ENCODE measurements at regions not wholly inside any gene's neighbourhood (a gene's known extent, or its start where the extent isn't known, plus 50 kb on each side); places are given as distances from the start of the nearest gene placed in this dataset.

DNA sequence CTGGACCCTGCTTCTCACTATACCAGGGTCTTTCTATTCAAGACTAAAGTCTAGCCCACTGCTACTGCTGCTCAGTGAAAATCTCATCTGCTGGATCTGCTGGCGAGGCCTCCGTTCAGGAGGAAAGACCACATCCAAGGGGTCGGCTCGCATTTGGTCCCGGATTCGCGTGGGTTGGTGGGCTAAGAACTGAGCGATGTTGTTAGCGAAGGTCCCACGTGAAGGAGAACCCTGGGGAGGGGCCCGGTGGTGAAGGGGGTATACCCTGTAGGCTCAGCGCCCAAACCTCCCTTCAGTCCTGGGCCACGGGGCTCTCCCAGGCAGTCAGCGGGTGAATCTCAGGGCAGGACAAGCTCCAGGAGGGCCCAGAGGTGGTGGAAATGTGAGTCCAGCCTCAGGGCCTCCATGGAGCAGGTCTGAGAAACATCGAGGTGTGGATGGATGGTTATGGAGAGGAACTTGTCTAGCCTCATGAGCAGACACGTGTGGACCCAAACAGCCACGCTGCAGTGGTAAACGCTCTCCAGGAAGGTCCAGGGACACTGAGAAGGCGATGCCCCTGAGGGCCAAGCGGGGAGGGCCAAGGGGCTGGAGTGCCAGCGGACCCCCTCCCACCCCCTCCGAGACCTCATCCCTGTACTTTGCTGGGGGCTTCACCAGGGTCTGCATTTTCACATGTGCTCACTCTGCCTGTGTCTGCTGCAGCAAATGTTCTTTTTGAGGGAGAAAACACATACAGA lies 152.3 kb downstream of the CTTN start:
- no peak for DNase-seq (ENCODE audit: low spot score)
- TF ChIP-seq CTCF (IDR thresholded peaks at IDR 0.05) = no peak
- H3K27me3 ChIP-seq = no peaks in the 10 kb centered on the region

DNA sequence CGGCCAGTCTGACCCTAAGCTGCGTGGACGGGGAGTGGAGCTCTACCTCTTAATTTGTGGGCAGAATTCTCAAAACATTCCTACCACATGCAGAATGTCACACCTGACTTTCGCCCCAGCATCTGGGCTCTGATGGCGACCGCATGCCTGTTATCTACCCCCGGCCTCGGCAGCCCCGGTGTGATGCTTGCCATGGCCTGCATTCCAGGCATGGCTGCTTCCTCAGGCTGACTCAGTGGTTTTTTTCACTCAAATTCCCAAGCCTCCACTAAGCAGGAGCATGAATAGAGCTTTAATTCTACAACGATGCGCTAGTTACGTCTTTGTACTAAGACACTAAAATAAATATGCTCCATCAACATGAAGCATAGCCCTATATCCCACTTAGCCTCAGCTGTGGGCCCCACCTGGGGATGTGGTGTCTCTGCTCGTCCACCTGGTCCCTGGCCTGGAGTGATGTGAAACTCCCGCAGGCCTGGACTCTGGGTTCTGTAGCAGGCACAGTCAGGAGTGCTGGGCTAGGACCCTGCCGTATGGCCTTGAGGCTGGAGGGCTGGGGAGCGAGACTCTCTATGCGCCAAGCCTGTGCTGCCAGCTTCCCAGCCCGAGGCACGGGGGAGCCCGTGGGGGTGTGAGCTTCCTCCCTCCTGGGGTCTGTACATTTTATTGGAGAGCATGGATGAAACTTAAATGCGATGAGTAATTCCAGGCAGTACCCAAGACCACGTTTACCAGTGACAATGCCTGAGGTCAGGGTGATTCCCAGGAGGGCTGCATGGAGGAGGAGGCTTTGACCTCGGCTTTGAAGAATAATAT lies 153.2 kb downstream of the CTTN start:
- peaks cover 0 to 8% of the 10 kb centered on the region in 2 donors for H3K4me1 ChIP-seq
- DNase-seq (ENCODE audit: low spot score) = no peak
- H3K27ac ChIP-seq = no peak overlapping the region
- no peak for TF ChIP-seq CTCF (IDR thresholded peaks at IDR 0.05)
- H3K27me3 ChIP-seq = no peaks in the 10 kb centered on the region
- H3K4me3 ChIP-seq = no peak overlapping the region
- H3K36me3 ChIP-seq = no peaks in the 10 kb centered on the region
- no peaks in the 10 kb centered on the region for H3K9me3 ChIP-seq

More for the DNA sequence above, 152.3 kb downstream of the CTTN start:
- no peak overlapping the region for H3K27ac ChIP-seq
- no peaks in the 10 kb centered on the region for H3K36me3 ChIP-seq
- no peaks in the 10 kb centered on the region for H3K9me3 ChIP-seq
- H3K4me3 ChIP-seq = no peak overlapping the region
- peaks cover 0 to 8% of the 10 kb centered on the region in 2 donors for H3K4me1 ChIP-seq

- Histone ChIP-seq H3K4me3 (no peak overlapping the region), H3K36me3 (no peaks in the 10 kb centered on the region), H3K27me3 (no peaks in the 10 kb centered on the region), H3K9me3 (no peaks in the 10 kb centered on the region), H3K27ac (no peak overlapping the region), H3K4me1 (peaks cover 0 to 8% of the 10 kb centered on the region in 2 donors)
- no peak for TF ChIP-seq CTCF (IDR thresholded peaks at IDR 0.05)
- no peak for DNase-seq (ENCODE audit: low spot score)
These were observed 154.1 kb downstream of the CTTN start for GRCh38 chr11:70552167-70553150.

DNA sequence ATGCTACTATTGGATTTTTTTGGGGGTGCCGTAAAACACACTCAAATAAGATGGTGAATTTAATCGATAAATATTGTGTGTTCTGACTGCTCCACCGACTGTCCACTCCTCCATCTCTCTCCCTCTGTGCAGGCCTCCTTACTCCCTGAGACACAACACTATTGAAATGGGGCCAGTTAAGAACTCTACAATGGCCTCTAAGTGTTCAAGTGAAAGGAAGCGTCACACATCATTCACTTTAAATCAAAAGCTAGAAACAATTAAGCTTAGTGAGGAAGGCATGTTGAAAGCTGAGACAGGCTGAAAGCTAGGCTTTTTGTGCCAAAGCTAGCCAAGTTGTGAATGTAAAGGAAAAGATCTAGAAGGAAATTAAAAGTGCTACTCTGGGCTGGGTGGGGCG lies 156.7 kb downstream of the CTTN start:
- Histone ChIP-seq H3K27ac (no peak overlapping the region), H3K4me1 (no peaks in the 10 kb centered on the region), H3K27me3 (no peaks in the 10 kb centered on the region), H3K4me3 (no peak overlapping the region), H3K9me3 (no peaks in the 10 kb centered on the region), H3K36me3 (no peaks in the 10 kb centered on the region)
- DNase-seq (ENCODE audit: low spot score) = no peak
- no peak for TF ChIP-seq CTCF (IDR thresholded peaks at IDR 0.05)

DNA sequence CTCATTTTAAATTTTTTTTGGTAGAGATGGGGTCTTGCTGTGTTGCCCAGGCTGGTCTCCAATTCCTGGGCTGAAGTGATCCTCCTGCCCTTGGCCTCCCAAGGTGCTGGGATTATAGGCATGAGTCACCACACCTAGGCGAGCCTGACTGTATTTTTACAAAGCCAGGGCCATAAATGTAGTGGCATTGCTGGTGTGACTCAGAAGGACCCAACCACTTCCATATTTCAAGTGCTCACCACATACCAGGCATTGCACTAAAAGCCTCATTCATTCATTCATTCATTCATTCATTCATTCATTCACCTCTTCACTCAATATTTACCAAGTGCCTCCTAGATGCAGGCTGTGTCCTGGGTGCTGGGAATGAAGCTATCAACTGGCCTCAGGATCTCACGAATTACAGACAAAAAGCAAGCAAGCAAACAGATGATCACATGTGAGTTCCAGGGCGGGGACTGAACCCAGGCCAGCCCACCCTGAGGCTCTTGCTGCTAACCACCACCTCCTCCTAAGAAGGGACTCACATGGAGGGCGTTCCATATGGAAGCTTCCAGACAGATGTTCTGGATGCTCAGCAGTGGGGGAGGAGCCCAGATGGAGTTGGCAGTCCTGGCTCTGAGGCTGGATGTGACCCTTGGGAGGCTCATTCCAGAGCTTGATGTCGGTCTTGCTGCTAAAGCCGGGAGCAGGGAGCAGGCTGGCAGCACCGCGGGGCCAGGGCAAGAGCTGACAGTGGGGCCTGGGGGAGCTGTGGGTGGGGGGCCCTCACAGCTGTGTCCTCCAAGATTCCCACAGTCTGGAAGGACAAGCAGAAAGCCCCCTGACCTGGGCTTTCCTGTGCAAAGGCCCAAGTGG lies 158.8 kb downstream of the CTTN start:
- TF ChIP-seq CTCF (IDR thresholded peaks at IDR 0.05) = no peak

More for the DNA sequence above, 158.8 kb downstream of the CTTN start:
- Histone ChIP-seq H3K27me3 (no peaks in the 10 kb centered on the region), H3K36me3 (no peaks in the 10 kb centered on the region), H3K4me1 (no peaks in the 10 kb centered on the region), H3K27ac (no peak overlapping the region), H3K9me3 (peaks cover 0 to 2% of the 10 kb centered on the region in 2 donors), H3K4me3 (no peak overlapping the region)
- no peak for DNase-seq (ENCODE audit: low spot score)

All from right atrium auricular region (tissue), 2 donors.